H1 (cell line): ENCODE measurements at regions not wholly inside any gene's neighbourhood (a gene's known extent, or its start where the extent isn't known, plus 50 kb on each side); places are given as distances from the start of the nearest gene placed in this dataset.
A peak's percentile ranks its signal among the peaks of the same experiment; 100 is the strongest.

Source experiments
- ASH2L ChIP-seq: fragments of 200-600, 300-600 bp; sonication (generic); IDR thresholded peaks from one replicate; pipeline ENCODE4 v1.7.1; 2017; ENCODE audit warnings: low read length
- BACH1 ChIP-seq: IDR thresholded peaks from 2 replicates; pipeline ENCODE4 v1.6.1; 2012; ENCODE audit warnings: low read length, improper control_type of control experiment
- CBX5 ChIP-seq: fragments of 300-800, 300-1000 bp; sonication (generic); IDR thresholded peaks from 2 replicates; pipeline ENCODE4 v1.7.1; 2016; ENCODE audit warnings: antibody characterized with exemption, low read length, low read depth
- CBX8 ChIP-seq: fragments of 300-800, 300-1000 bp; sonication (generic); IDR thresholded peaks from 2 replicates; pipeline ENCODE4 v1.7.1; 2016; ENCODE audit warnings: low read depth, low read length, borderline replicate concordance
- CEBPB ChIP-seq: IDR thresholded peaks from 2 replicates; pipeline ENCODE4 v1.6.1; 2012; ENCODE audit warnings: low read depth, low read length
- CREB1 ChIP-seq: IDR thresholded peaks from 2 replicates; pipeline ENCODE4 v1.6.1; 2012; ENCODE audit warnings: inconsistent platforms
- EGR1 ChIP-seq: IDR thresholded peaks from 2 replicates; pipeline ENCODE4 v1.6.1; 2011; ENCODE audit warnings: low read depth, low read length, borderline replicate concordance
- FOSL1 ChIP-seq: IDR thresholded peaks from 2 replicates; pipeline ENCODE4 v1.6.1; 2011; ENCODE audit warnings: mild to moderate bottlenecking, low read depth, low read length, moderate library complexity; ENCODE audit not compliant: insufficient read depth
- GABPA ChIP-seq: IDR thresholded peaks from 2 replicates; pipeline ENCODE4 v1.6.1; 2011; ENCODE audit warnings: mild to moderate bottlenecking, low read length, moderate library complexity, borderline replicate concordance; ENCODE audit not compliant: insufficient read depth
- JUN ChIP-seq: IDR thresholded peaks from 2 replicates; pipeline ENCODE4 v1.6.1; 2011; ENCODE audit warnings: low read depth, mild to moderate bottlenecking, improper control_type of control experiment, low read length
- JUND ChIP-seq: IDR thresholded peaks from 2 replicates; pipeline ENCODE4 v1.6.1; 2011; ENCODE audit warnings: mild to moderate bottlenecking, improper control_type of control experiment, low read length
- KDM1A ChIP-seq: fragments of 200-600, 300-600 bp; sonication (generic); IDR thresholded peaks from 2 replicates; pipeline ENCODE4 v1.7.1; 2016; ENCODE audit warnings: mild to moderate bottlenecking, low read length, borderline replicate concordance
- MAX ChIP-seq: IDR thresholded peaks from 2 replicates; pipeline ENCODE4 v1.6.1; 2012; ENCODE audit warnings: inconsistent platforms
- NANOG ChIP-seq: IDR thresholded peaks from 2 replicates; pipeline ENCODE4 v1.6.1; 2011; ENCODE audit warnings: low read length, low read depth, mild to moderate bottlenecking, inconsistent platforms; ENCODE audit not compliant: insufficient read depth, poor library complexity, severe bottlenecking
- PHF8 ChIP-seq: fragments of 200-600 bp; sonication (generic); conservative IDR thresholded peaks from 2 replicates; pipeline ENCODE4 v1.7.1; 2012; ENCODE audit warnings: low read depth, mild to moderate bottlenecking, inconsistent platforms, low read length, moderate library complexity
- POU5F1 ChIP-seq: IDR thresholded peaks from 2 replicates; pipeline ENCODE4 v1.6.1; 2011; ENCODE audit warnings: low read depth, mild to moderate bottlenecking, low read length, moderate library complexity
- RAD21 ChIP-seq, 2 experiments: IDR thresholded peaks in 1 of 2; conservative IDR thresholded peaks in 1 of 2; 2 replicates each; pipeline ENCODE4 v1.6.1; 2011; ENCODE audit warnings: low read depth in 2 of 2, low read length in 2 of 2, improper control_type of control experiment in 1 of 2, inconsistent platforms in 1 of 2, mild to moderate bottlenecking in 1 of 2, moderate library complexity in 1 of 2
- RXRA ChIP-seq: IDR thresholded peaks from 2 replicates; pipeline ENCODE4 v1.6.1; 2011; ENCODE audit warnings: low read depth, mild to moderate bottlenecking, low read length, moderate library complexity; ENCODE audit not compliant: insufficient read depth
- SIX5 ChIP-seq: IDR thresholded peaks from 2 replicates; pipeline ENCODE4 v1.6.1; 2011; ENCODE audit warnings: mild to moderate bottlenecking, low read depth, low read length
- SP4 ChIP-seq: IDR thresholded peaks from 2 replicates; pipeline ENCODE4 v1.6.1; 2012; ENCODE audit warnings: low read length, inconsistent platforms
- SRF ChIP-seq: IDR thresholded peaks from 2 replicates; pipeline ENCODE4 v1.6.1; 2011; ENCODE audit warnings: mild to moderate bottlenecking, low read depth, low read length, moderate library complexity
- TAF1 ChIP-seq: IDR thresholded peaks from 2 replicates; pipeline ENCODE4 v1.6.1; 2011; ENCODE audit warnings: mild to moderate bottlenecking, low read depth, low read length
- TAF7 ChIP-seq: optimal IDR thresholded peaks from 2 replicates; pipeline ENCODE3; 2011; ENCODE audit warnings: low read depth, mild to moderate bottlenecking, inconsistent platforms, low read length, moderate library complexity, borderline replicate concordance
- YY1 ChIP-seq: IDR thresholded peaks from 2 replicates; pipeline ENCODE4 v1.6.1; 2011; ENCODE audit warnings: low read depth, mild to moderate bottlenecking, low read length
- ZNF274 ChIP-seq: IDR thresholded peaks from 2 replicates; pipeline ENCODE4 v1.7.0; 2012; ENCODE audit warnings: low read length, borderline replicate concordance; ENCODE audit errors: extremely low read depth

DNA sequence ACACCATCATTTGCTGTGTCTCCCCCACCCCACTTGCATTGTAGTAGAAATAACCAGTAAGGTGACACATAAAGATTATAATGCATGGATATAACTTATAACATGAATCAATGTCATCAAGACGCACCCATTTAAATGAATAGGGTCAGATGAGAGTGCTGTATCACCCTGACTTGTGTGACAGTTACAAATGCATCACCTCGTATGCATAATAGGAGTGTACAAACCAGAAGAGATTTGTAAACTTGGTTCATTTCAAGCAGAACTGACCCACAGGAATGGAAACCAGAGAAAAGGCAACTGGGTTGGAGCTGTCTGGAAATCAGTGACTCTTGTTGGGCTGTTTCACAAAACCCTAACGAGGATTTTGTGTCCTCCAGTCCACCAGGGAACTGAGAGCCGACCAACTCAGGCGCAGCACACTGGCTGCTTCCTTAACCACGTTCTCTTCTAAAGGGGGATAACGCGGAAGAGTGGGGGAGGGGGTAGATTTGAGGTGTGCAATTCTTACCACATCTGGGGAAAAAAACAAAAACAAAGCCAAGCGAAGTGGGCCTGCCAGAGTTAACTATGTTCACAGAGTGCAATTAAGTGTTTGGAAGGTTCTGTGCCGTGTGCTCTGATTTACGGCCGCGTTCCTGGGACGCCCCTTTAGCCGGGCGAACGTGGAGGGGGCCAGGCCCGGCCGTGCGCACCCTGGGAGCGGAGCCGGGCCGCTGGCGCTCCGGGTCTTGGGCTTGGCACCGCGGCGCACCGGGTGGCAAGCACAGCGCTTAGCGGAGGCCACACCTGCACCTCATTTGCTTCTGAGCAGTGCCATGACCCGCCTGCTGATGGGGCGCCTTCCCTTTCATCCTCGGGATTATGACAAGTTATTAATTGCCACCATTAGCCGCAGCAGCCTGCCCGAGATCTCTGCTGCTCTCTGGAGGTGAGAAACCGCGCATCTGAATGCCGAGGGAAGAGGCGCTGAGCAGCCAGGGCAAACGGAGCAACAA lies 248.8 kb upstream of the FOXD3 start (continued):
- 0 out of 2 replicates have a peak, but pooled peaks have one; percentile 33 for TF ChIP-seq PHF8
- no peak for TF ChIP-seq YY1
- no peak for TF ChIP-seq CREB1
- no peak for TF ChIP-seq CBX8
- no peak for TF ChIP-seq CEBPB
- no peak for TF ChIP-seq NANOG
- no peak for TF ChIP-seq SIX5
- no peak for TF ChIP-seq JUN
- TF ChIP-seq RXRA, result no peak
- no peak for TF ChIP-seq BACH1
- no peak for TF ChIP-seq CBX5
- TF ChIP-seq MAX, result peak; percentile 25; the same call in 1 of the 2 replicates
- no peak for TF ChIP-seq TAF7
- TF ChIP-seq KDM1A, result no peak
- TF ChIP-seq TAF1, result no peak
- TF ChIP-seq POU5F1, result no peak
- 0 out of 2 replicates have a peak, but pooled peaks have one; percentile 63 for TF ChIP-seq GABPA
- no peak for TF ChIP-seq EGR1
- TF ChIP-seq SP4, result no peak
- peak; percentile 10 to 43; a peak in 3 of 4 replicates for TF ChIP-seq RAD21 (IDR thresholded peaks at IDR 0.05 in 1 of 2, conservative IDR thresholded peaks at IDR 0.05 in 1 of 2; ENCODE audit: low read depth in 2 of 2, low read length in 2 of 2)
- TF ChIP-seq ZNF274, result no peak
- no peak for TF ChIP-seq JUND
- no peak for TF ChIP-seq FOSL1
- TF ChIP-seq SRF, result no peak
- peak; percentile 62 for TF ChIP-seq ASH2L
